SKM-1 (cell line): ENCODE measurements at regions not wholly inside any gene's neighbourhood (a gene's known extent, or its start where the extent isn't known, plus 50 kb on each side); places are given as distances from the start of the nearest gene placed in this dataset.

ENCODE experiments used
- DNase-seq: peaks from one replicate; lab custom pipeline; 2025; ENCODE audit not compliant: unreplicated experiment; lab: John Stamatoyannopoulos, UW

DNA sequence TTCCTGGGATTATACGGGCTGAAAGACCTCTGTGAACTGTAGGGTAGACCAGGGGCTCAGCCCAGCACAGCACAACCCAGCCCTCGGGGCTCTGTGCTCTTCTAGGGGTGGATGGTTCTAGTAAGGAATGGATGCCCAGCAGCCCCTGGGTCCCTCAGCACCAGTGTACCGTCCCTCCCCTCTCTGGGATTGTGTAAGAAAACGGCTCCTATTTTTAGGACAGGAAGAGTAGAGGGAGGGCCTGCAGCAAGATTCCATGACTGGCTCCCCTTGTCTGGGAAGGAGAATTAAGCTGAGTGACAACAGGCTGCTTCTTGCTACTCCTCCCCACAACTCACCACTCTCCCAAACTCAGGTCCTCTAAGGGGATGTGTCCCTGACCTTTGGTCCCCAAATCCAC is 270.8 kb upstream of the TOPAZ1 start:
- DNase-seq, result no peak

GRCh38 chr3:43971486-43971885 is 270.2 kb upstream of the TOPAZ1 start:
- DNase-seq, result no peak

DNA sequence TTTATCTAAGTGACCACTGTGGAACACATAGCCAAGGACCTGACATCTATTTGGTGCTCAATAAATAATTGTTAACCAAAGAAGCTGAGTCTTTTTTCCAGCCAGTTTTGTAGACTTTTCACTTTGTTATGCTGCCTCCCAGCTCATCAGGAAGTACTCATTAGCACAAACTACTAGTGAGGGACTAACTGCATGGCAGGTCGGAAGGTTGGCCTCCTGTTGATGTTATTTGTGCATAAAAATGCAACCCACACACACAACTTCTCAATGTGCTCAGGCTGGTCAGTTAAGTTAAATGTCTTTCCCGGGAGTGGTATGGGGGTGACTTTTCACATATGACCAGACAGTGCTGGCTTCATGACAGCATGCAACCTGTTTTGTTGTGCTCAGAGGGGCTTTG is 263.0 kb upstream of the TOPAZ1 start:
- DNase-seq, result no peak

DNA sequence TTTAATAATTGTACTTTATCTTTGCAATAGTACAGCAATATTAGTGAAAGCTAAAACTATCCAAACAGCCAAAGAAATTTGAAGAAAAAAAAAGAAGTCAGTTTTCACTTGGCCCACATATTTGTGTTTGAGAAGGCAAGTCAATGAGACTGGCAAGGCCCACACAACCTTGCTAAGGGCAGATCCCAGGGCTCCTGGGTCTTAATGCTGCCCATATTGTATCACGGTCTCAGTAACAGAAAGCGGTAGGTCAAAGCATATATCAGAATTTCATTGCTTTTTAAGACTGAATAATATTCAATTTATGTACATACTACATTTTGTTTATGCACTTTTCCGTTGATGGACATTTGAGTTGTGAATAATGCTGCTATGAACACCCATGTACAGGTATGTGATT is 262.0 kb upstream of the TOPAZ1 start:
- no peak for DNase-seq

GRCh38 chr3:43994657-43995546 is 246.8 kb upstream of the TOPAZ1 start:
- DNase-seq, result no peak

GRCh38 chr3:43995547-43996378 is 245.9 kb upstream of the TOPAZ1 start:
- DNase-seq, result no peak

DNA sequence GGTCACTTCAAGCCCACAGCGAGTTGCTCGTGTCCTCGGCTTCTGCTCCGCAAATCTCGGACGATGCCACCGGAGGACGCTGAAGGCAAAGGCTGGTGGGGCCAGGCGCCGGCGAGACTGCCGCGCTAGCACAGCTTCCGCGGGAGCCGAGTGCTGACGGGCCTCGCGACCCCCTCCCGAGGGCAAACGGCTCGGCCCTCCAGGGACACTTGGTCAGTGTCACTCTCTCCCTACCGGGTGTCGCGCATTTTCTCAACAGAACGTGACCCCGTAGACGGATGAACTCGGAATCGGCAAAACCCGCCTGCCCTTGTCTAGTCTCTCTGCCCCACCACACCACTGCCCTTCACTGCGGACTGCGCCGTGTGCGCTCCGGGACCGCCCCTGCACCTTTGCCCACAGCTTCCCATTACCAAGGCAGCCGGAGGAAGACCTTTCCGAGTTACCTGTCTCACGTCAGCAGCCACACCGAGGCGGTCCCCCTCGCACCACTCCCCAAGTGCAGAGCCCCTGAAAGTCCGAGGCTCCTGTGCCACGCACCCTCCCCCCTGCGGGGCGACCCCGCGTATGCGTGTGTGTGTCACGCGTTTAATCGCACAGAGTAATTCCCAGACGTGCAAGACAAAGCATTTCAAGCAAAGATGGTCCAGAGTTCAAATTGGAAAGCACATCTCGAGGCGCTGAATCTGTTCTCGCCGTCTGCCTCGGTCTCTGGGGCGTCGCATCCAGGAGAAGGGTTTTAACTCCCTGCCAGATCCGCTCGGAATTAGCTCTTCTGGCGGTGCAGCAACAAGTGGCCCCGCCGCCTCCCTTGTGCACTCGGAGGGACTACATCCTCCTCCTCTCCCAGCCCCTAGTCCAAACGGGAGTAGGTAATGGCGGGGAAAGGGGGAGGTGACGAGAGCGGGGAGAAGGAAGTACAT is 245.0 kb upstream of the TOPAZ1 start:
- DNase-seq, result no peak

DNA sequence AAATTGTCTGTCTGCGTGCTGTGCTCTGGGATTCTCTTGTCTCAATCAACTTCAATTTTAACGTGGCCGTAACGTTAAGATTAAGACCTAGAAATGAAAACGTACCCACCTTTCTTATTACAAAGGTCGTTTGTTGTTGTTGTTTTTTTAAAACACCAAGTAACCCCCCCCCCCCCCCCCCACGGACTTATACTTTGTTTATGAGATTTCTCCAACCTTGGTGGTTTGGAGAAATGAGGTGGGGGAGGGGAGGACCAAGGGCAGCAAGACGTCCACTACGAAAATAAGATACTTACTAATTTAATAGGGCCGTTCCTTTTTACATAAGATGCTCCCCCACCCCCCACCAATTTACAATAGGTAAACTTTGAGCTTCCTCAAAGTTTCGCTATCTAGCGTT is 244.4 kb upstream of the TOPAZ1 start:
- no peak for DNase-seq

DNA sequence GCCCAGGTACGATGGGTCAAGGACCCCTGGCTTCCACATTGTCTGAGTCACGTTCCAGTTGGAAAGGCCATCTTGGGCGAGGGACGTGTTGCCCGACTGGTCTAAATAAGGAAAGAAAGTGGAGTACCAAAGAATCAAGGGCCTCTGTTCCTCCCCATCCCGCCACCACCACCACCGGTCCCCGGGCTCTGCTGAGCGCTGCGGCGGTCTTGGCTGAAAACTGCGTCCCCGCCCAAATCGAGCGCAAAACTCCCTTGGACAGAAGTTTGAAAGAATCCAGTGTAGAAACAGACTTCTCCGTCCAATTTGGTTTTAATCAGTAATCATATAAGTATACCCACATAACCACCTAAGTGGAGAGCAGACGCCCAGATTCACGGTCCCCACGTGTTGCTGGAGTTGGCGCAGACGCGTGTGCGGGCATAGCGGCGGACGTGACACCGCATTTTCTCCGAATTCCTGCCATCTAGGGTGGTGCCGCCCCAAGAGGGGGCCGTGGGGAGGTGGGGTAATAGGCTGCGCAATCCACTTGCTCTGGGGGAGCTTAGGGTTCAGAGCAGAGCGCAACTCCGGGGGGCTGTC is 243.8 kb upstream of the TOPAZ1 start:
- DNase-seq, result no peak

DNA sequence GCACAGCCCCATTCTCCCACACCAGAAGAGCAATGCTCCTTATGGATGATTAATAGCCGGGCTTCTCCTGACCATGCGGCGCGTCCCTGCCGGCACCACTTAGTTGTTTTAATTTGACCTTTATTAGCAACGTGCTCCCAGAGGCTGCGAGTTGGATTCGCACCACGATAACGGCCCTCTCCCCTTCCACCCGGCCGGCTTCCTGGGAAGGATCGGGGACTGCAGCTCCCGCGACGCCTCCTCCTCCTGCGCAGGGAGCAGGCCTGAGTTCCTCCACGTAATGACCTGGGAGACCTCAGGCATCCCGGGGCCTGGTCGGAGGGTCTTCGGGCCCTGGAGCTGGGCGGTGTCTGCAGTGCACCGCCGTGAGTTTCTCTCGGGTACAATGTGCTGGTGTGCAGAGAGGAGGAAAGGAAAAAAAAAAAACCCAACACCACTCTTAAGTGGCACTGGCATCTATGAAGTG is 243.3 kb upstream of the TOPAZ1 start:
- no peak for DNase-seq

DNA sequence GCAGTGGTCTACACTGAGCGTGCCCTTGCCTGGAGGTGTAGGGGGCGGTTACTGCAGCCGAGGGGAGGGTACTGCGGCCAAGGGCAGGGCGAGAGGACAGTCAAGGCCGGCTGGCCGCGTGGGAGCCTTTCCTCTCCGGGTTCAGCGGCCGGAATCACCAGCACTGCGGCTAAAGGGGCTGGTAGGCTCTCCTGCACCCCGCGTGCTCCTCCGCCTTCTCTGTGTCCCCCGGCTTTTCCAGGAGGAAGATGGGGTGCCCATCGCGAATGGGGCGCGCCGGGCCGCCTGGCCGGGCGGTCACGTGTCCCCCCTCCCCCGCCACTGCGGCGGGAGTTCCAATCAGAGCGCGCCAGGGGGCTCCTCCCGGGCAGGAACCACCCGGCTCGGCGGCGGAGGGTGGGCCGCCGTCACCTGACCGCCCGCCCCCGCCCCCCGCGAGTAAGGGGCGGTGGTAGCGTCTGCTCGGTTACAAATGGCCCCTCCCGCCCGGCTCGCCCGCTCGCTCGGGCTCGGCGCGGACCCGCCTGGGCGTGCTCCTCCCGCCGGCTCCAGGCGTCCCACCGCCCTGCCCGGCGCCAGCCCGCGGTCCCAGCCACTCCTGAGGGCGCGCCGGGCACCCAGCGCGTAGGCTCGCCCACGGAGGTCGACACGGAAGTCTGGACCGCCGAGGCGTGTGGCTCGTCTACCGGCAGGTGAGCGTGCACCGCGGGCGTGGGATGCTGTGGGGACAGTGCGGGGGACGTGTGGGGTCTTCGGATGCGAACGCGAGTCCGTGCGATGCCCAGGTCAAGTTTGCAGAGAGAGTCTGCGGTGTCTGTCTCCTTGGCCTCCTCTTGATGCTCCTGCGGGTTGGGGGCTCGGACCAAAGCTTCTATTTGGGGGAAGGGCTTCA is 242.6 kb upstream of the TOPAZ1 start:
- DNase-seq, result no peak

- no peak for DNase-seq
These were observed 241.9 kb upstream of the TOPAZ1 start for GRCh38 chr3:43999728-44000319.

GRCh38 chr3:44000586-44000985 is 241.1 kb upstream of the TOPAZ1 start:
- DNase-seq, result no peak

DNA sequence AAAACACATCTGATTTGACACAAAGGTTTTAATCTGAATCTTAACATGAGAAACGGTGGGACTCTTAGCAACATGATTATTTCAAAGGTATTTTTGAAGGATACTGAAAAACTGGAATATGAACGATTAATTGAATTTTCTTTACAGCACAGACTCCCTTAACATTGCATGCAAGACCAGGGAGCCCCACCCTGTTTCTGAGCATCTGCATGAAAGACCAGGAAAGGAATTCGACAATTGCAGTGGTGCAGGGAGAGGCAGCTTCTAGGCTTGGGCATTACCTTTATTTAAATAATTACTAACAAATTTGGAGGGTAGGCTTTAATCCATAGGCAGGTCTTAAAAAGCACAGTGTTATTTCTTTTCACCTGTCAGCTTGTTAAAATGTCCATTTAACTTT is 240.6 kb upstream of the TOPAZ1 start:
- DNase-seq, result no peak

GRCh38 chr3:44003801-44004200 is 237.9 kb upstream of the TOPAZ1 start:
- no peak for DNase-seq

DNA sequence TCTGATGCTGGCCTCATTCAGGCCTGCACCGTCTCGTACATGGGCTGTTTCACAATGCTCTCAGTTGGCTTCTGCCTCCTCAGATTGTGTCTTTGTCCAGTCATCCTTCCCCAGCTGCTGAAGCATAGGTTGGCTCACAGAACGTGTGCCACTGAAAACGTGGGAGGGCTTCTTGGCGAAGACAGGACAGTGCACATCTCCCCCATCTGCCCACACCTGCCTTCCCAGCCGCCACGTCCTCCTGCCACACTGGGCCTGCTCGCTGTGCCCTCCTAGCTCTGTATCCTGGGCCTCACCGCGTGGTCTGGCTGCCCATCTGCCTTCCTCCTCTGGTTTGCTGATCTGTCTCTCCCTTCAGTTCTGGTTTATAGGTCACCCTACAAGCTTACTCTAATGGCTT is 230.0 kb upstream of the TOPAZ1 start:
- no peak for DNase-seq

DNA sequence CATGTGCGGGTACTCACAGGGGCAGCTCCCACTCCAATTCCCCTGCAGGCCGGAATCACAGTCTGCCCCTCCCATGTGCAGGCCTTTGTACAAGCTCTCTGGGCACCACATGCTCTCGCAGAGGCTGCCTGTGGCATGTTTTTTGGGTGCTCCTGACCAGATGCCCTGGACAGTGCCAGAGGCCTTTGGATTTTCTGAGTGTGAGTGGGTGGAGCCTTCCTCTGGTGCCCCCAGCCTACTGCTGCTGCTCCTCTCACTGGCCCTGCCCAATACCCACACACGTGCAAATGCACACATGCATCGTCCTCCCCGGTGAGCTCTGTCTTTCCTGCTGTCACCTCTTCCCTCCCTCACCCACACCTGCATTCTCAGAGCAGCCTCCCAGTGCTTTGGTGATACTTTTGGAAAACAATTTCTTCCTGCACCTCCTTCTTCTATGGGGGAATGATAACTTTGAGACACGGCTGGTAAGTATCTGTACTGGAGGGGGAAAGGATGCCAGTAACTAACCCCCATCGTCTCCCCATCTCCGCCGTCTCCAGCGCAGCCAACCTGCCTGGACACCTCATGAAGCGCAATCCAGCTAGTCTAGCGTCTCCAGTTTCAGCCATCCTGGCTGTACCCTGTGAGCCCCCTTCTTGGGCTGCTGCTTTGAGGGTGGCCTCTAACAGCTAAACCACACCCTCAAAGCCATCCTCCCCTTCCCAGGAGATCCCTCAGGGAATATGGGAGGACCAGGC is 229.4 kb upstream of the TOPAZ1 start:
- no peak for DNase-seq

DNA sequence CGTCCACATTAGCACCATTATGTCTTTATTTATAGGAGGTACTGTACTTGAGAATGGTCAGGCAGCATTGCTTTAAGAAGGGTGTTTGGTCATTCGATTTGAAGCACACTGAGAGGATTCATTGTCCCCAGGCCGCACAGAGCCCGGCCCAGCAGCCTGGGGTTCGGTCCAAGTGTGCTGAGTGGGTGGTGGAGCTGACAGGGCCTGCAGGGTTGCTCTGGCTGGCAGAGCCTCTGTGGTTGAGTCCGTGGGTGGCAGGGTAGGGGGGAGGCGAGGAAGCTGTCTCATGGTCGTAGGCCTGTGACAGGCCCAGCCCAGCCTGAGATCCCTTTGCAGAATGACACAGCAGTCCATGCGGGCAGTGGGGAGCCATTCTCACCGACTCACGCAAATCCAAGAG is 227.7 kb upstream of the TOPAZ1 start:
- no peak for DNase-seq

GRCh38 chr3:44015170-44015569 is 226.5 kb upstream of the TOPAZ1 start:
- no peak for DNase-seq
